ENCODE measurements at regions not wholly inside any gene's neighbourhood (a gene's known extent, or its start where the extent isn't known, plus 50 kb on each side); places are given as distances from the start of the nearest gene placed in this dataset.

GRCh38 chr5:13595978-13596377 lies 348.5 kb downstream of the DNAH5 start (continued):
- TF ChIP-seq ARID4B (CRISPR knock-in tag; IDR thresholded peaks at IDR 0.05; ENCODE audit: borderline replicate concordance): no peak
- TF ChIP-seq TCF7 (CRISPR knock-in tag; IDR thresholded peaks at IDR 0.05; ENCODE audit: low read depth): no peak
- TF ChIP-seq CREB1 (CRISPR knock-in tag; IDR thresholded peaks at IDR 0.05): no peak
- no peak for TF ChIP-seq ZNF263 (CRISPR knock-in tag; IDR thresholded peaks at IDR 0.05; ENCODE audit: low read depth)
- no peak for TF ChIP-seq ZBTB43 (CRISPR knock-in tag; IDR thresholded peaks at IDR 0.05)
- TF ChIP-seq PRRX2 (CRISPR knock-in tag; IDR thresholded peaks at IDR 0.05): no peak
- TF ChIP-seq GABPB1 (CRISPR knock-in tag; IDR thresholded peaks at IDR 0.05): no peak
- TF ChIP-seq ZNF138 (CRISPR knock-in tag; conservative IDR thresholded peaks at IDR 0.05): no peak
- TF ChIP-seq CTCF (IDR thresholded peaks at IDR 0.05): no peak
- TF ChIP-seq JUN (CRISPR knock-in tag; IDR thresholded peaks at IDR 0.05): no peak
- TF ChIP-seq ZSCAN18 (CRISPR knock-in tag; IDR thresholded peaks at IDR 0.05): no peak

- Mint-ChIP-seq H3K27ac (no peak overlapping the region), H3K4me3 (no peak overlapping the region), H3K27me3 (ENCODE audit: low read depth) (no peaks in the 10 kb centered on the region), H3K9me3 (peaks cover 12% of the 10 kb centered on the region), H3K4me1 (no peaks in the 10 kb centered on the region), H3K36me3 (no peaks in the 10 kb centered on the region)
- no peak for TF ChIP-seq NFATC4 (CRISPR knock-in tag; IDR thresholded peaks at IDR 0.05)
- no peak for TF ChIP-seq ZNF317 (CRISPR knock-in tag; IDR thresholded peaks at IDR 0.05; ENCODE audit: borderline replicate concordance, low read depth)
- TF ChIP-seq USF1 (CRISPR knock-in tag; IDR thresholded peaks at IDR 0.05): no peak
- ATAC-seq (no peak), DNase-seq (ENCODE audit: low spot score) (no peak)
- ChIA-PET POLR2A (no interaction called here), CTCF (no interaction called here)
Observed at GRCh38 chr5:13591621-13592020, 352.9 kb downstream of the DNAH5 start.

- no peak for DNase-seq (ENCODE audit: low spot score)
- ATAC-seq: no peak
- POLR2A ChIA-PET: interaction anchor here (0.6 kb wide), 1 partner anchor 120 kb away, joined by 3 read pairs; no protein-coding TSS in a partner anchor
- Mint-ChIP-seq H3K27me3 (ENCODE audit: low read depth) (no peaks in the 10 kb centered on the region), H3K27ac (no peak overlapping the region), H3K4me3 (no peak overlapping the region), H3K9me3 (no peaks in the 10 kb centered on the region), H3K36me3 (no peaks in the 10 kb centered on the region), H3K4me1 (no peaks in the 10 kb centered on the region)
- CTCF ChIA-PET: no interaction called here
- TF ChIP-seq ZNF317 (CRISPR knock-in tag; IDR thresholded peaks at IDR 0.05; ENCODE audit: borderline replicate concordance, low read depth): no peak
- no peak for TF ChIP-seq ZNF232 (CRISPR knock-in tag; IDR thresholded peaks at IDR 0.05)
- no peak for TF ChIP-seq ZNF423 (CRISPR knock-in tag; IDR thresholded peaks at IDR 0.05)
- TF ChIP-seq AR (CRISPR knock-in tag; IDR thresholded peaks at IDR 0.05): no peak
- no peak for TF ChIP-seq ZSCAN18 (CRISPR knock-in tag; IDR thresholded peaks at IDR 0.05)
- no peak for TF ChIP-seq E2F5 (CRISPR knock-in tag; IDR thresholded peaks at IDR 0.05)
- no peak for TF ChIP-seq ZNF671 (CRISPR knock-in tag; IDR thresholded peaks at IDR 0.05)
- TF ChIP-seq TCF7 (CRISPR knock-in tag; IDR thresholded peaks at IDR 0.05; ENCODE audit: low read depth): no peak
Observed at GRCh38 chr5:13585324-13585723, 359.2 kb downstream of the DNAH5 start.

Data from WTC11 (cell line).